HepG2 (cell line): ENCODE measurements at regions not wholly inside any gene's neighbourhood (a gene's known extent, or its start where the extent isn't known, plus 50 kb on each side); places are given as distances from the start of the nearest gene placed in this dataset.
A peak's percentile ranks its signal among the peaks of the same experiment; 100 is the strongest.

Experiments
- ARNT ChIP-seq: fragments of 450-650 bp; IDR thresholded peaks from 2 replicates; pipeline ENCODE4 v1.6.1; 2017
- BRCA1 ChIP-seq: sonication (generic); formaldehyde crosslinking; IDR thresholded peaks from 2 replicates; pipeline ENCODE4 v1.4.0; 2020; ENCODE audit warnings: missing genetic modification reagents
- CENPX ChIP-seq: sonication (generic); formaldehyde crosslinking; IDR thresholded peaks from 2 replicates; pipeline ENCODE4 v1.9.0; 2021; ENCODE audit warnings: mild to moderate bottlenecking, missing genetic modification reagents, moderate library complexity
- HNF4A ChIP-seq: sonication (generic); formaldehyde crosslinking; IDR thresholded peaks from 2 replicates; pipeline ENCODE4 v1.4.0; 2020; ENCODE audit warnings: missing genetic modification reagents
- IRF2 ChIP-seq: IDR thresholded peaks from 2 replicates; pipeline ENCODE4 v1.6.1; 2018; ENCODE audit warnings: missing genetic modification reagents, missing compliant biosample characterization
- MTF1 ChIP-seq: sonication (generic); formaldehyde crosslinking; IDR thresholded peaks from 2 replicates; pipeline ENCODE4 v1.5.0; 2020; ENCODE audit warnings: missing genetic modification reagents
- NR2C2 ChIP-seq: sonication (generic); formaldehyde crosslinking; IDR thresholded peaks from 2 replicates; pipeline ENCODE4 v1.4.0; 2020; ENCODE audit warnings: missing genetic modification reagents, mild to moderate bottlenecking, moderate library complexity, borderline replicate concordance
- NR2F1 ChIP-seq, 2 experiments: fragments of 450-650 bp in 1 of 2; formaldehyde crosslinking in 1 of 2; IDR thresholded peaks; 2 replicates each; pipeline versions ENCODE4 v1.5.0 to v1.6.1; 2016 to 2020; ENCODE audit warnings: mild to moderate bottlenecking in 1 of 2, missing compliant biosample characterization in 1 of 2, missing genetic modification reagents in 1 of 2, moderate library complexity in 1 of 2
- SMAD9 ChIP-seq: sonication (generic); formaldehyde crosslinking; IDR thresholded peaks from 2 replicates; pipeline ENCODE4 v1.5.1; 2020; ENCODE audit warnings: mild to moderate bottlenecking, missing genetic modification reagents
- TARDBP ChIP-seq: sonication (generic); formaldehyde crosslinking; IDR thresholded peaks from 2 replicates; pipeline ENCODE4 v1.8.0; 2022; ENCODE audit warnings: mild to moderate bottlenecking, missing genetic modification reagents
- TOPORS ChIP-seq: sonication (generic); formaldehyde crosslinking; IDR thresholded peaks from 2 replicates; pipeline ENCODE4 v1.8.0; 2023; ENCODE audit warnings: mild to moderate bottlenecking, missing genetic modification reagents
- ZC3H13 ChIP-seq: sonication (generic); formaldehyde crosslinking; IDR thresholded peaks from 2 replicates; pipeline ENCODE4 v1.8.1; 2023; ENCODE audit warnings: mild to moderate bottlenecking, missing genetic modification reagents, moderate library complexity
- ZFP37 ChIP-seq: sonication (generic); formaldehyde crosslinking; IDR thresholded peaks from 2 replicates; pipeline ENCODE4 v1.4.0; 2020; ENCODE audit warnings: missing genetic modification reagents, borderline replicate concordance
- ZKSCAN1 ChIP-seq: fragments of 150-350 bp; IDR thresholded peaks from 2 replicates; pipeline ENCODE4 v1.6.1; 2014; ENCODE audit warnings: low read length
- ZNF160 ChIP-seq: sonication (generic); formaldehyde crosslinking; IDR thresholded peaks from 2 replicates; pipeline ENCODE4 v1.8.0; 2022; ENCODE audit warnings: mild to moderate bottlenecking, inconsistent platforms, missing genetic modification reagents
- ZNF747 ChIP-seq: sonication (generic); formaldehyde crosslinking; IDR thresholded peaks from 2 replicates; pipeline ENCODE4 v1.8.1; 2023; ENCODE audit warnings: missing genetic modification reagents, mild to moderate bottlenecking, borderline replicate concordance
- ZNF75D ChIP-seq: sonication (generic); formaldehyde crosslinking; IDR thresholded peaks from 2 replicates; pipeline ENCODE4 v1.8.1; 2023; ENCODE audit warnings: missing genetic modification reagents, mild to moderate bottlenecking, borderline replicate concordance
- ZNF782 ChIP-seq: sonication (generic); formaldehyde crosslinking; IDR thresholded peaks from 2 replicates; pipeline ENCODE4 v1.4.0; 2020; ENCODE audit warnings: missing genetic modification reagents, mild to moderate bottlenecking, borderline replicate concordance
- ZNF790 ChIP-seq: sonication (generic); formaldehyde crosslinking; IDR thresholded peaks from 2 replicates; pipeline ENCODE4 v1.8.0; 2022; ENCODE audit warnings: missing genetic modification reagents, mild to moderate bottlenecking, borderline replicate concordance
- TF ChIP-seq, protein P1 (sequence below): sonication (generic); formaldehyde crosslinking; IDR thresholded peaks from 2 replicates; pipeline ENCODE4 v1.8.0; 2022; ENCODE audit warnings: mild to moderate bottlenecking, missing genetic modification reagents; ENCODE audit not compliant: insufficient replicate concordance
- TF ChIP-seq, protein P2 (sequence below): sonication (generic); formaldehyde crosslinking; IDR thresholded peaks from 2 replicates; pipeline ENCODE4 v1.4.0; 2020; ENCODE audit warnings: missing genetic modification reagents
- TF ChIP-seq, protein P3 (sequence below): sonication (generic); formaldehyde crosslinking; IDR thresholded peaks from 2 replicates; pipeline ENCODE4 v1.5.1; 2020; ENCODE audit warnings: missing genetic modification reagents, mild to moderate bottlenecking, borderline replicate concordance
- TF ChIP-seq, protein P4 (sequence below): sonication (generic); formaldehyde crosslinking; conservative IDR thresholded peaks from 2 replicates; pipeline ENCODE4 v1.4.0; 2020; ENCODE audit warnings: missing genetic modification reagents

DNA sequence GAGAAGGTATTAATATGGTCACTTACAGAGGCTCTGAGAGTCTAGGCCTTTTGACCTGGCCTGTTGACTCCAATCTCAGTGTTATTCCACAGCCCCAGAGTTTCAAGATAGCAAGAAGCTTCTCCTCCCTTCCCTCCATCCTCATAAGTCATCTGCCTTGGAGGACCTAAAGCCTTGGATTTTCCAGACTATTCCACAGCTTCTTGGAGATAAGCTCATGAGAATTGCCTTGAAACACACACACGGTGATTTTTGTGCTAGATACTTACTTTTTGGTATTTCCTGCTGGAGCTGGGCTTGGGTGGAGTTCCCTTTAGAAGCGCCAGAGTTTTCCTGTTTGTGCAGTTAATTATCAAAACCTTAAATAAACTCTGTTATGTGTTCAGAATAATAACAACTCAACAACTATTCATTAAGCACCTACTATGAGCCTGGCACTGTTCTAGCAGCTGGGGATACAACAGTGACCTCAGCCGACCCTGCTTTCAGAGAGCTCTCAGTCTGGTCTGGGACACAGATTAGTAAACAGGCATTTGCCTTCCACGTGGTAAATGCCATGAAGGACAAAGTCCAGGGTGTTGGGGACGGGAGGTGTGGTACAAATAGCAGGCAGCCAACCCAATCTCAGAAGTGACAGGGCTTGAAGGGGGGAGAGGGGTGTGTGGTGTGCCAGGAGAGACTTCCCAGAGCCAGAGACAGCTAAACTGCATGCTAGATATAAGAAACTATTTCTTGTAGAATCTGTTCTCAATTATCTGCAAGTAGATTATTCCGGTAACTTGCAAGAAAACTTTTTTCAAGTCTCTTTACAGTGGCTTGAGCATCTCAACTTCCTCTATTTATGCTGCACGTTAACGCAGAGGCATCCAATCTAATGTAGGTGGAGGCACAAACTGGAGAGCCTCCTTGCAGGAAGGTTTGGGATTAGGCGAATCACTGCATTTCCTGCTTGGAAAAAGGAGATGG, 55.9 kb upstream of the KLF9 start (continued):
- TF ChIP-seq IRF2 (CRISPR knock-in tag), result peak; percentile 85
- TF ChIP-seq, protein P1, sequence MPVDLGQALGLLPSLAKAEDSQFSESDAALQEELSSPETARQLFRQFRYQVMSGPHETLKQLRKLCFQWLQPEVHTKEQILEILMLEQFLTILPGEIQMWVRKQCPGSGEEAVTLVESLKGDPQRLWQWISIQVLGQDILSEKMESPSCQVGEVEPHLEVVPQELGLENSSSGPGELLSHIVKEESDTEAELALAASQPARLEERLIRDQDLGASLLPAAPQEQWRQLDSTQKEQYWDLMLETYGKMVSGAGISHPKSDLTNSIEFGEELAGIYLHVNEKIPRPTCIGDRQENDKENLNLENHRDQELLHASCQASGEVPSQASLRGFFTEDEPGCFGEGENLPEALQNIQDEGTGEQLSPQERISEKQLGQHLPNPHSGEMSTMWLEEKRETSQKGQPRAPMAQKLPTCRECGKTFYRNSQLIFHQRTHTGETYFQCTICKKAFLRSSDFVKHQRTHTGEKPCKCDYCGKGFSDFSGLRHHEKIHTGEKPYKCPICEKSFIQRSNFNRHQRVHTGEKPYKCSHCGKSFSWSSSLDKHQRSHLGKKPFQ (CRISPR knock-in tag), result no peak
- TF ChIP-seq, protein P2, sequence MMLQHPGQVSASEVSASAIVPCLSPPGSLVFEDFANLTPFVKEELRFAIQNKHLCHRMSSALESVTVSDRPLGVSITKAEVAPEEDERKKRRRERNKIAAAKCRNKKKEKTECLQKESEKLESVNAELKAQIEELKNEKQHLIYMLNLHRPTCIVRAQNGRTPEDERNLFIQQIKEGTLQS (CRISPR knock-in tag), result no peak
- no peak for TF ChIP-seq ZFP37 (CRISPR knock-in tag)
- TF ChIP-seq NR2F1 (CRISPR knock-in tag; IDR thresholded peaks at IDR 0.05), result peak; percentile 66 to 74; a peak in 3 of 4 replicates
- TF ChIP-seq TOPORS (CRISPR knock-in tag), result no peak
- no peak for TF ChIP-seq ZNF747 (CRISPR knock-in tag)
- TF ChIP-seq ZNF790 (CRISPR knock-in tag), result no peak
- no peak for TF ChIP-seq ZC3H13
- TF ChIP-seq, protein P3, sequence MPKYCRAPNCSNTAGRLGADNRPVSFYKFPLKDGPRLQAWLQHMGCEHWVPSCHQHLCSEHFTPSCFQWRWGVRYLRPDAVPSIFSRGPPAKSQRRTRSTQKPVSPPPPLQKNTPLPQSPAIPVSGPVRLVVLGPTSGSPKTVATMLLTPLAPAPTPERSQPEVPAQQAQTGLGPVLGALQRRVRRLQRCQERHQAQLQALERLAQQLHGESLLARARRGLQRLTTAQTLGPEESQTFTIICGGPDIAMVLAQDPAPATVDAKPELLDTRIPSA, result no peak
- peak; percentile 95 for TF ChIP-seq TARDBP (CRISPR knock-in tag)
- no peak for TF ChIP-seq ZNF782 (CRISPR knock-in tag)
- TF ChIP-seq ZNF75D (CRISPR knock-in tag), result no peak
- no peak for TF ChIP-seq ZNF160 (CRISPR knock-in tag)
- TF ChIP-seq ARNT, result no peak
- no peak for TF ChIP-seq MTF1 (CRISPR knock-in tag)
- no peak for TF ChIP-seq CENPX (CRISPR knock-in tag)
- peak; percentile 41; the same call in 1 of the 2 replicates for TF ChIP-seq NR2C2 (CRISPR knock-in tag)
- TF ChIP-seq BRCA1 (CRISPR knock-in tag), result no peak
- peak; percentile 98 for TF ChIP-seq HNF4A (CRISPR knock-in tag)
- no peak for TF ChIP-seq SMAD9 (CRISPR knock-in tag)
- TF ChIP-seq, protein P4, sequence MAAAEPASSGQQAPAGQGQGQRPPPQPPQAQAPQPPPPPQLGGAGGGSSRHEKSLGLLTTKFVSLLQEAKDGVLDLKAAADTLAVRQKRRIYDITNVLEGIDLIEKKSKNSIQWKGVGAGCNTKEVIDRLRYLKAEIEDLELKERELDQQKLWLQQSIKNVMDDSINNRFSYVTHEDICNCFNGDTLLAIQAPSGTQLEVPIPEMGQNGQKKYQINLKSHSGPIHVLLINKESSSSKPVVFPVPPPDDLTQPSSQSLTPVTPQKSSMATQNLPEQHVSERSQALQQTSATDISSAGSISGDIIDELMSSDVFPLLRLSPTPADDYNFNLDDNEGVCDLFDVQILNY, result no peak
- TF ChIP-seq ZKSCAN1, result peak; percentile 99
